Erythroblast (primary cell): ENCODE measurements at regions not wholly inside any gene's neighbourhood (a gene's known extent, or its start where the extent isn't known, plus 50 kb on each side); places are given as distances from the start of the nearest gene placed in this dataset.

ENCODE experiments used
- GATA1 ChIP-seq: IDR thresholded peaks from 2 replicates; pipeline ENCODE4 v1.6.1; 2011; ENCODE audit warnings: low read depth, mild to moderate bottlenecking, control low read depth, low read length, moderate library complexity
- POLR2A ChIP-seq: IDR thresholded peaks from 2 replicates; pipeline ENCODE4 v1.6.1; 2011; ENCODE audit warnings: mild to moderate bottlenecking, low read length

- TF ChIP-seq POLR2A (no peak), GATA1 (no peak)
Measured at GRCh38 chr6:100176951-100177710, 183.1 kb upstream of the MCHR2 start.
